Endothelial cell of umbilical vein (primary cell): ENCODE measurements at regions not wholly inside any gene's neighbourhood (a gene's known extent, or its start where the extent isn't known, plus 50 kb on each side); places are given as distances from the start of the nearest gene placed in this dataset.

Source experiments
- BruUV-seq: library from RNA; stranded (reverse); fragments of 400-500 nt; replicated peaks from 2 replicates; lab custom pipeline; 2021; lab: Mats Ljungman, UMichigan
- CTCF ChIA-PET: fragments of 300-600, 350-600 bp; sonication (Branson Sonifier 250); formaldehyde crosslinking; loops from one replicate; lab custom pipeline; 2021; ENCODE audit warnings: antibody characterized with exemption, inconsistent platforms; lab: Charles Lee
- POLR2A ChIA-PET: fragments of 300-600, 350-600 bp; sonication (Branson Sonifier 250); formaldehyde crosslinking; loops from one replicate; lab custom pipeline; 2021; ENCODE audit warnings: antibody characterized with exemption, inconsistent platforms; lab: Charles Lee
- DNase-seq: peaks from one replicate; pipeline ENCODE4 v3.0.0-alpha.2; 2011; ENCODE audit warnings: low read depth, low spot score
- FAIRE-seq: peaks from 2 replicates; lab custom pipeline; 2011; peaks lifted over from hg19 to GRCh38; lab: Jason Lieb, UNC
- H2AFZ ChIP-seq: 2 replicates; pipeline ENCODE4 v1.6.0; 2012; ENCODE audit warnings: low read depth, low read length, control low read depth, inconsistent platforms
- H3K27ac ChIP-seq: 2 replicates; pipeline ENCODE4 v1.5.1; 2011; ENCODE audit warnings: low read depth, mild to moderate bottlenecking, control low read depth, low read length, moderate library complexity; ENCODE audit not compliant: insufficient read depth
- H3K27me3 ChIP-seq, 2 experiments: 2 replicates each; pipeline versions ENCODE4 v1.6.0 to v1.6.1; 2011; ENCODE audit warnings: low read length in 2 of 2, mixed read lengths in 1 of 2; ENCODE audit not compliant: control insufficient read depth in 2 of 2, insufficient read depth in 2 of 2
- H3K36me3 ChIP-seq, 2 experiments: 2 replicates in 1 of 2; 3 replicates in 1 of 2; pipeline ENCODE4 v1.5.1; 2011; ENCODE audit warnings: low read length in 2 of 2, mild to moderate bottlenecking in 1 of 2, moderate library complexity in 1 of 2; ENCODE audit not compliant: control insufficient read depth in 2 of 2, insufficient read depth in 2 of 2; ENCODE audit errors: extremely low read depth in 1 of 2
- H3K4me1 ChIP-seq: 3 replicates; pipeline ENCODE4 v1.5.1; 2011; ENCODE audit warnings: mild to moderate bottlenecking, low read length; ENCODE audit not compliant: control insufficient read depth, insufficient read depth; ENCODE audit errors: extremely low read depth
- H3K4me2 ChIP-seq: 2 replicates; pipeline ENCODE4 v1.6.1; 2011; ENCODE audit warnings: low read length, control low read depth, mixed read lengths; ENCODE audit not compliant: insufficient read depth
- H3K4me3 ChIP-seq, 3 experiments: fragments of 200-600 bp in 1 of 3; sonication (generic), shearing (Covaris generic) in 1 of 3; replicated peaks in 1 of 3; 2 replicates each; pipeline ENCODE4 v1.5.1; 2011 to 2016; ENCODE audit warnings: control low read depth in 3 of 3, low read length in 3 of 3, mild to moderate bottlenecking in 2 of 3, inconsistent platforms in 1 of 3, low read depth in 1 of 3, moderate library complexity in 1 of 3; ENCODE audit not compliant: insufficient read depth in 1 of 3
- H3K79me2 ChIP-seq: 2 replicates; pipeline ENCODE4 v1.6.0; 2012; ENCODE audit warnings: low read length, inconsistent platforms; ENCODE audit not compliant: control insufficient read depth, insufficient read depth
- H3K9ac ChIP-seq: replicated peaks from 2 replicates; pipeline ENCODE3; 2011; ENCODE audit warnings: low read length, control low read depth; ENCODE audit not compliant: insufficient read depth; ENCODE audit errors: extremely low read depth
- H3K9me1 ChIP-seq: replicated peaks from 3 replicates; pipeline ENCODE4 v1.6.0; 2011; ENCODE audit warnings: mild to moderate bottlenecking, low read length; ENCODE audit not compliant: control insufficient read depth, insufficient read depth; ENCODE audit errors: extremely low read depth
- H3K9me3 ChIP-seq: replicated peaks from 2 replicates; pipeline ENCODE4 v1.5.1; 2012; ENCODE audit warnings: low read length, inconsistent platforms; ENCODE audit not compliant: control insufficient read depth, insufficient read depth
- H4K20me1 ChIP-seq: replicated peaks from 2 replicates; pipeline ENCODE3; 2011; ENCODE audit warnings: mild to moderate bottlenecking, low read length; ENCODE audit not compliant: control insufficient read depth, insufficient read depth; ENCODE audit errors: extremely low read depth
- EZH2 ChIP-seq: IDR thresholded peaks from 2 replicates; pipeline ENCODE4 v1.6.1; 2012; ENCODE audit warnings: borderline replicate concordance, low read depth, mild to moderate bottlenecking, moderate library complexity, low read length, inconsistent platforms; ENCODE audit not compliant: severe bottlenecking
- FOS ChIP-seq: IDR thresholded peaks from 2 replicates; pipeline ENCODE4 v1.6.1; 2011; ENCODE audit warnings: mild to moderate bottlenecking, low read length, moderate library complexity, borderline replicate concordance; ENCODE audit not compliant: insufficient read depth
- GATA2 ChIP-seq: IDR thresholded peaks from 2 replicates; pipeline ENCODE4 v1.7.0; 2011; ENCODE audit warnings: low read depth, mild to moderate bottlenecking, moderate library complexity, mixed read lengths, low read length; ENCODE audit not compliant: insufficient read length, insufficient read depth
- JUN ChIP-seq: IDR thresholded peaks from 2 replicates; pipeline ENCODE4 v1.6.1; 2011; ENCODE audit warnings: borderline replicate concordance, low read depth; ENCODE audit not compliant: insufficient read length, insufficient read depth
- MYC ChIP-seq: IDR thresholded peaks from one replicate; pipeline ENCODE4 v1.6.1; 2011; ENCODE audit warnings: mild to moderate bottlenecking, low read depth, low read length
- POLR2A ChIP-seq: IDR thresholded peaks from 2 replicates; pipeline ENCODE4 v1.6.1; 2012; ENCODE audit warnings: low read depth, mild to moderate bottlenecking, control low read depth, low read length
- POLR2AphosphoS5 ChIP-seq: IDR thresholded peaks from 2 replicates; pipeline ENCODE4 v1.6.1; 2012; ENCODE audit warnings: low read depth, mild to moderate bottlenecking, control low read depth, low read length, moderate library complexity; ENCODE audit not compliant: insufficient read depth
- dilution Hi-C: fragments of 300-500 bp; cut with MboI; formaldehyde crosslinking; loops from one replicate; pipeline ENCODE4 v1.15.0; 2019; ENCODE audit warnings: low sequenced_read_pairs; ENCODE audit not compliant: extremely low pct_ligation_motif_present
- intact Hi-C: fragments of 100-400 bp; cut with micrococcal nuclease; formaldehyde crosslinking; loops from one replicate; pipeline ENCODE4 v1.10.0; 2022
- TF ChIP-seq, protein P1 (sequence below): IDR thresholded peaks from 2 replicates; pipeline ENCODE4 v1.6.1; 2011; ENCODE audit not compliant: insufficient read depth, insufficient read length
- TF ChIP-seq, protein P2 (sequence below), 2 donors: IDR thresholded peaks; 1 replicate in 1 of 2; 2 replicates in 1 of 2; pipeline ENCODE4 v1.5.1; 2011; ENCODE audit warnings: low read length in 2 of 2, mild to moderate bottlenecking in 2 of 2, moderate library complexity in 2 of 2, control low read depth in 1 of 2, inconsistent platforms in 1 of 2, low read depth in 1 of 2; ENCODE audit not compliant: insufficient read depth in 1 of 2; ENCODE audit errors: extremely low read depth in 1 of 2

DNA sequence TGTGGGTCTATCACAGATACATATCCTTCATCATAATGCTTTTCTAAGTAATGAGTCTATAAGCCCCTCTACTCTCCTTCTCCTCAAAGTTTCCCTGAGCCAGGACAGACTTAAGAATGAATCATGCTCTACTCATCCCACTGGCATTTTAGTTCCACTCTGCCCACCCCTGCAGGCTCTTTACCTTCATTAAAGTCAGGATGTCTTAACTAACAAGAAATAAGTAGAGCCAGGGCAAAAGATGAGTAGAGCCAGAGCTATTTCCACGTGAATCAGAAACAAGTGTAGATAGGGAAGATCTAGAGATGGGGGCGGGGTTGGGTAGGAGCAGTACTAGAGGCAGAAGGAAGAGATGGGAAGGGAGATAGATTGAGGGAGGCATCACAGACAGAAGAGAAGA lies 790.5 kb downstream of the RNF144A start:
- Histone ChIP-seq H3K9me3 (peaks cover 5% of the 10 kb centered on the region), H3K4me1 (no peaks in the 10 kb centered on the region), H3K27me3 (no peaks in the 10 kb centered on the region), H3K79me2 (no peaks in the 10 kb centered on the region), H3K9me1 (no peaks in the 10 kb centered on the region), H3K9ac (no peak overlapping the region), H3K4me2 (no peak overlapping the region), H4K20me1 (no peaks in the 10 kb centered on the region), H3K36me3 (no peaks in the 10 kb centered on the region), H3K27ac (no peak overlapping the region), H2AFZ (no peak overlapping the region), H3K4me3 (no peak overlapping the region)
- BruUV-seq = no TSS peak
- FAIRE-seq = no peak
- intact Hi-C loops = no loop called here
- no peak for DNase-seq
- ChIA-PET CTCF (no interaction called here), POLR2A (no interaction called here)
- dilution Hi-C loops = no loop called here
- no peak for TF ChIP-seq EZH2
- TF ChIP-seq POLR2AphosphoS5 = no peak
- no peak for TF ChIP-seq GATA2
- no peak for TF ChIP-seq FOS
- TF ChIP-seq, protein P1, sequence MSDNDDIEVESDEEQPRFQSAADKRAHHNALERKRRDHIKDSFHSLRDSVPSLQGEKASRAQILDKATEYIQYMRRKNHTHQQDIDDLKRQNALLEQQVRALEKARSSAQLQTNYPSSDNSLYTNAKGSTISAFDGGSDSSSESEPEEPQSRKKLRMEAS = no peak
- TF ChIP-seq JUN = no peak
- TF ChIP-seq, protein P2, sequence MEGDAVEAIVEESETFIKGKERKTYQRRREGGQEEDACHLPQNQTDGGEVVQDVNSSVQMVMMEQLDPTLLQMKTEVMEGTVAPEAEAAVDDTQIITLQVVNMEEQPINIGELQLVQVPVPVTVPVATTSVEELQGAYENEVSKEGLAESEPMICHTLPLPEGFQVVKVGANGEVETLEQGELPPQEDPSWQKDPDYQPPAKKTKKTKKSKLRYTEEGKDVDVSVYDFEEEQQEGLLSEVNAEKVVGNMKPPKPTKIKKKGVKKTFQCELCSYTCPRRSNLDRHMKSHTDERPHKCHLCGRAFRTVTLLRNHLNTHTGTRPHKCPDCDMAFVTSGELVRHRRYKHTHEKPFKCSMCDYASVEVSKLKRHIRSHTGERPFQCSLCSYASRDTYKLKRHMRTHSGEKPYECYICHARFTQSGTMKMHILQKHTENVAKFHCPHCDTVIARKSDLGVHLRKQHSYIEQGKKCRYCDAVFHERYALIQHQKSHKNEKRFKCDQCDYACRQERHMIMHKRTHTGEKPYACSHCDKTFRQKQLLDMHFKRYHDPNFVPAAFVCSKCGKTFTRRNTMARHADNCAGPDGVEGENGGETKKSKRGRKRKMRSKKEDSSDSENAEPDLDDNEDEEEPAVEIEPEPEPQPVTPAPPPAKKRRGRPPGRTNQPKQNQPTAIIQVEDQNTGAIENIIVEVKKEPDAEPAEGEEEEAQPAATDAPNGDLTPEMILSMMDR (IDR thresholded peaks at IDR 0.05; ENCODE audit: extremely low read depth in 1 of 2, insufficient read depth in 1 of 2, low read depth in 1 of 2, low read length in 2 of 2) = no peak
- no peak for TF ChIP-seq MYC
- TF ChIP-seq POLR2A = no peak
